ENCODE measurements at regions not wholly inside any gene's neighbourhood (a gene's known extent, or its start where the extent isn't known, plus 50 kb on each side); places are given as distances from the start of the nearest gene placed in this dataset.

- TF ChIP-seq EP300 (IDR thresholded peaks at IDR 0.05) (no peak), CTCF (IDR thresholded peaks at IDR 0.05) (no peak), POLR2A (IDR thresholded peaks at IDR 0.05) (no peak)
- intact Hi-C loops (cut with DNase I): no loop called here
- WGBS, 3 donors: 85 to 89% (median 86%) methylated on average over 8 of the region's 8 CpGs
- Histone ChIP-seq H3K4me3 (no peak overlapping the region), H3K36me3 (no peaks in the 10 kb centered on the region), H3K27me3 (no peaks in the 10 kb centered on the region), H3K27ac (no peak overlapping the region), H3K4me1 (ENCODE audit: insufficient read depth) (no peaks in the 10 kb centered on the region), H3K9me3 (no peaks in the 10 kb centered on the region)
- no peak for DNase-seq
Measured at GRCh38 chr5:10073441-10074104, 176.1 kb downstream of the ATPSCKMT start.

GRCh38 chr5:10069637-10070313 is 179.9 kb downstream of the ATPSCKMT start:
- Histone ChIP-seq H3K36me3 (no peaks in the 10 kb centered on the region), H3K27me3 (no peaks in the 10 kb centered on the region), H3K27ac (no peak overlapping the region), H3K4me1 (ENCODE audit: insufficient read depth) (no peaks in the 10 kb centered on the region), H3K4me3 (no peak overlapping the region), H3K9me3 (no peaks in the 10 kb centered on the region)
- intact Hi-C loops (cut with DNase I): no loop called here
- WGBS, 3 donors: 64 to 79% (median 71%) methylated on average over 4 of the region's 4 CpGs
- TF ChIP-seq EP300 (IDR thresholded peaks at IDR 0.05) (no peak), CTCF (IDR thresholded peaks at IDR 0.05) (no peak), POLR2A (IDR thresholded peaks at IDR 0.05) (no peak)
- DNase-seq: no peak

- Histone ChIP-seq H3K27ac (no peak overlapping the region), H3K4me3 (no peak overlapping the region), H3K4me1 (ENCODE audit: insufficient read depth) (no peaks in the 10 kb centered on the region), H3K27me3 (no peaks in the 10 kb centered on the region), H3K9me3 (no peaks in the 10 kb centered on the region), H3K36me3 (no peaks in the 10 kb centered on the region)
- 95 to 96% (median 96%) methylated on average over 33 to 34 of the region's 34 CpGs for WGBS, 3 donors
- TF ChIP-seq EP300 (IDR thresholded peaks at IDR 0.05) (no peak), CTCF (IDR thresholded peaks at IDR 0.05) (no peak), POLR2A (IDR thresholded peaks at IDR 0.05) (no peak)
- intact Hi-C loops (cut with DNase I): no loop called here
- DNase-seq: no peak
Measured at GRCh38 chr5:10065428-10066000, 184.2 kb downstream of the ATPSCKMT start.

GRCh38 chr5:10064546-10065195 is 185.0 kb downstream of the ATPSCKMT start:
- Histone ChIP-seq H3K4me1 (ENCODE audit: insufficient read depth) (no peaks in the 10 kb centered on the region), H3K36me3 (no peaks in the 10 kb centered on the region), H3K4me3 (no peak overlapping the region), H3K27me3 (no peaks in the 10 kb centered on the region), H3K27ac (no peak overlapping the region), H3K9me3 (no peaks in the 10 kb centered on the region)
- 69 to 70% (median 69%) methylated on average over 8 of the region's 8 CpGs for WGBS, 3 donors
- intact Hi-C loops (cut with DNase I): no loop called here
- TF ChIP-seq CTCF (IDR thresholded peaks at IDR 0.05): no peak
- TF ChIP-seq POLR2A (IDR thresholded peaks at IDR 0.05): no peak
- TF ChIP-seq EP300 (IDR thresholded peaks at IDR 0.05): no peak
- no peak for DNase-seq
